CD4-positive, alpha-beta T cell (primary cell): ENCODE measurements at regions not wholly inside any gene's neighbourhood (a gene's known extent, or its start where the extent isn't known, plus 50 kb on each side); places are given as distances from the start of the nearest gene placed in this dataset.

Experiments
- ATAC-seq: fragments of 200-7000 bp; cut with Tn5 transposase; one replicate; pipeline ENCODE4 v1.10.0; 2022; ENCODE audit warnings: mild to moderate bottlenecking; ENCODE audit not compliant: poor library complexity
- CTCF ChIA-PET: fragments of 350-600 bp; sonication (Branson Sonifier 250); formaldehyde crosslinking; loops from one replicate; lab custom pipeline; 2021; ENCODE audit warnings: antibody characterized with exemption, inconsistent platforms; lab: Charles Lee
- POLR2A ChIA-PET: fragments of 350-600 bp; sonication (Branson Sonifier 250); formaldehyde crosslinking; loops from one replicate; lab custom pipeline; 2021; ENCODE audit warnings: antibody characterized with exemption, inconsistent platforms; lab: Charles Lee
- DNase-seq, 14 experiments: peaks; one replicate each; pipeline ENCODE4 v3.0.0-alpha.2; 2013 to 2020; ENCODE audit warnings: mixed read lengths in 2 of 14
- H3K27ac ChIP-seq, 2 donors: one replicate each; pipeline versions ENCODE4 v1.5.1 to v1.7.0; 2013; ENCODE audit warnings: low read length in 2 of 2, low read depth in 1 of 2, mild to moderate bottlenecking in 1 of 2
- H3K27me3 ChIP-seq, 2 experiments: 1 replicate in 1 of 2; 2 replicates in 1 of 2; pipeline versions ENCODE4 v1.6.1 to v1.7.0; 2013; ENCODE audit warnings: low read length in 2 of 2, control low read depth in 1 of 2, mild to moderate bottlenecking in 1 of 2, moderate library complexity in 1 of 2; ENCODE audit not compliant: insufficient read depth in 2 of 2, control insufficient read depth in 1 of 2
- H3K36me3 ChIP-seq: one replicate; pipeline ENCODE4 v1.6.1; 2013; ENCODE audit warnings: low read length, control low read depth; ENCODE audit not compliant: insufficient read depth
- H3K4me1 ChIP-seq: one replicate; pipeline ENCODE4 v1.6.1; 2013; ENCODE audit warnings: low read length, control low read depth; ENCODE audit not compliant: insufficient read depth
- H3K4me3 ChIP-seq: one replicate; pipeline ENCODE4 v1.5.1; 2013; ENCODE audit warnings: mild to moderate bottlenecking, low read length, moderate library complexity
- H3K9me3 ChIP-seq, 2 experiments: 1 replicate in 1 of 2; 2 replicates in 1 of 2; pipeline versions ENCODE4 v1.6.1 to v1.7.0; 2013; ENCODE audit warnings: low read length in 2 of 2, mild to moderate bottlenecking in 2 of 2, control low read depth in 1 of 2, moderate library complexity in 1 of 2; ENCODE audit not compliant: control insufficient read depth in 1 of 2, insufficient read depth in 1 of 2
- H3K27ac Mint-ChIP-seq: one replicate; pipeline ENCODE4 v1.8.0; 2020; ENCODE audit warnings: mixed read lengths
- H3K27me3 Mint-ChIP-seq: one replicate; pipeline ENCODE4 v1.8.0; 2021; ENCODE audit warnings: mixed read lengths
- H3K36me3 Mint-ChIP-seq: one replicate; pipeline ENCODE4 v1.8.0; 2021; ENCODE audit warnings: low read depth, mixed read lengths
- H3K4me1 Mint-ChIP-seq: one replicate; pipeline ENCODE4 v1.8.0; 2021; ENCODE audit warnings: low read depth, mixed read lengths
- H3K4me3 Mint-ChIP-seq: one replicate; pipeline ENCODE4 v1.8.0; 2020; ENCODE audit warnings: mild to moderate bottlenecking, mixed read lengths
- H3K9me3 Mint-ChIP-seq: one replicate; pipeline ENCODE4 v1.8.0; 2020; ENCODE audit warnings: mixed read lengths
- CTCF ChIP-seq: fragments of 200-600 bp; IDR thresholded peaks from one replicate; pipeline ENCODE4 v1.8.0; 2022; ENCODE audit warnings: antibody characterized with exemption, mild to moderate bottlenecking
- intact Hi-C, 2 experiments: fragments of 100-400 bp; cut with DNase I in 1 of 2; cut with micrococcal nuclease in 1 of 2; formaldehyde crosslinking; loops; one replicate each; pipeline versions ENCODE4 v1.15.1 to v1.9.0; 2023 to 2025; cut with DNase I, micrococcal nuclease

GRCh38 chr11:26095340-26095739 lies 236.6 kb upstream of the ANO3 start:
- Mint-ChIP-seq H3K9me3 (peaks cover 7% of the 10 kb centered on the region), H3K27ac (no peak overlapping the region), H3K27me3 (no peaks in the 10 kb centered on the region), H3K4me3 (no peak overlapping the region), H3K36me3 (no peaks in the 10 kb centered on the region), H3K4me1 (no peaks in the 10 kb centered on the region)
- POLR2A ChIA-PET, result no interaction called here
- H3K27ac ChIP-seq, result no peak overlapping the region
- no peak for ATAC-seq
- H3K4me3 ChIP-seq, result no peak overlapping the region
- no peak for DNase-seq
- no peaks in the 10 kb centered on the region for H3K27me3 ChIP-seq
- H3K4me1 ChIP-seq, result no peaks in the 10 kb centered on the region
- TF ChIP-seq CTCF, result no peak
- CTCF ChIA-PET, result no interaction called here
- intact Hi-C loops, result no loop called here
- peaks cover 0 to 4% of the 10 kb centered on the region in 2 experiments for H3K9me3 ChIP-seq
- no peaks in the 10 kb centered on the region for H3K36me3 ChIP-seq

- no peak for DNase-seq
These were observed 235.5 kb upstream of the ANO3 start for GRCh38 chr11:26096451-26096850.

GRCh38 chr11:26102325-26102724 lies 229.6 kb upstream of the ANO3 start:
- no peaks in the 10 kb centered on the region for H3K36me3 ChIP-seq
- intact Hi-C loops, result no loop called here
- peaks cover under 1 to 5% of the 10 kb centered on the region in 2 experiments for H3K9me3 ChIP-seq
- Mint-ChIP-seq H3K27me3 (no peaks in the 10 kb centered on the region), H3K27ac (no peak overlapping the region), H3K36me3 (no peaks in the 10 kb centered on the region), H3K9me3 (peaks cover 4% of the 10 kb centered on the region), H3K4me3 (no peak overlapping the region), H3K4me1 (no peaks in the 10 kb centered on the region)
- CTCF ChIA-PET, result no interaction called here
- no peaks in the 10 kb centered on the region for H3K4me1 ChIP-seq
- H3K27ac ChIP-seq, result no peak overlapping the region
- DNase-seq (no peak), ATAC-seq (no peak)
- H3K4me3 ChIP-seq, result no peak overlapping the region
- POLR2A ChIA-PET, result no interaction called here
- TF ChIP-seq CTCF, result no peak
- no peaks in the 10 kb centered on the region for H3K27me3 ChIP-seq

More at GRCh38 chr11:26096451-26096850, 235.5 kb upstream of the ANO3 start:
- Mint-ChIP-seq H3K27me3 (no peaks in the 10 kb centered on the region), H3K36me3 (no peaks in the 10 kb centered on the region), H3K27ac (no peak overlapping the region), H3K9me3 (peaks cover 8% of the 10 kb centered on the region), H3K4me3 (no peak overlapping the region), H3K4me1 (no peaks in the 10 kb centered on the region)
- POLR2A ChIA-PET, result no interaction called here
- no peak for TF ChIP-seq CTCF
- CTCF ChIA-PET, result no interaction called here
- Histone ChIP-seq H3K4me1 (no peaks in the 10 kb centered on the region), H3K36me3 (no peaks in the 10 kb centered on the region), H3K4me3 (no peak overlapping the region), H3K9me3 (peaks cover 0 to 4% of the 10 kb centered on the region in 2 experiments), H3K27ac (no peak overlapping the region), H3K27me3 (no peaks in the 10 kb centered on the region)
- intact Hi-C loops, result no loop called here
- no peak for ATAC-seq
